Ovary (tissue), 3 donors: ENCODE measurements at regions not wholly inside any gene's neighbourhood (a gene's known extent, or its start where the extent isn't known, plus 50 kb on each side); places are given as distances from the start of the nearest gene placed in this dataset.

Experiments
- EP300 ChIP-seq: sonication (generic); formaldehyde crosslinking; IDR thresholded peaks from one replicate; pipeline ENCODE4 v1.6.1; 2017; ENCODE audit warnings: antibody characterized with exemption
- POLR2A ChIP-seq: fragments of 450-650 bp; IDR thresholded peaks from one replicate; pipeline ENCODE4 v1.6.1; 2017; ENCODE audit warnings: antibody characterized with exemption, mild to moderate bottlenecking, moderate library complexity
- TF ChIP-seq, protein P1 (sequence below), 3 donors: fragments of 450-650 bp in 2 of 3; fragments of 200-600 bp in 1 of 3; IDR thresholded peaks; one replicate each; pipeline versions ENCODE4 v1.5.1 to v1.8.0; 2016 to 2022; ENCODE audit warnings: antibody characterized with exemption in 3 of 3, mild to moderate bottlenecking in 1 of 3
- donor health status: DM: no; HTN: no; CAD: no.

DNA sequence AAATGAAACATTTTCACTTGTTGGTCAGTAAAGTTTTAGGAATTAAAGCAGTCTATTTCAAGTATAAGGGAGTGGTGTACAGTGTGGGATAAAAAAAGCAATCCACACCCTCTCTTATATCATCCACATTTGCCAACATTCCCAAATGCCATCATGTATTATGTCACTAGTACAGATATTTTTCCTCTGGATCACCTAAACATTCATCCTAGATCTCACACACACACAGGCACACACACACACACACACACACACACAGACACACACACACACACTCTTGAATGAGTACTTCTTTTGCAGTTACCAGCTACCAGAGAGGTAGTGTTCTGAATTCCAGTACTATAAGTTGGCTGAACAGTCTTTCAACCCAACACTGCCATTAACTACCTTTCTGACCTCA lies 1369.1 kb upstream of the ADGRL4 start:
- TF ChIP-seq, protein P1, sequence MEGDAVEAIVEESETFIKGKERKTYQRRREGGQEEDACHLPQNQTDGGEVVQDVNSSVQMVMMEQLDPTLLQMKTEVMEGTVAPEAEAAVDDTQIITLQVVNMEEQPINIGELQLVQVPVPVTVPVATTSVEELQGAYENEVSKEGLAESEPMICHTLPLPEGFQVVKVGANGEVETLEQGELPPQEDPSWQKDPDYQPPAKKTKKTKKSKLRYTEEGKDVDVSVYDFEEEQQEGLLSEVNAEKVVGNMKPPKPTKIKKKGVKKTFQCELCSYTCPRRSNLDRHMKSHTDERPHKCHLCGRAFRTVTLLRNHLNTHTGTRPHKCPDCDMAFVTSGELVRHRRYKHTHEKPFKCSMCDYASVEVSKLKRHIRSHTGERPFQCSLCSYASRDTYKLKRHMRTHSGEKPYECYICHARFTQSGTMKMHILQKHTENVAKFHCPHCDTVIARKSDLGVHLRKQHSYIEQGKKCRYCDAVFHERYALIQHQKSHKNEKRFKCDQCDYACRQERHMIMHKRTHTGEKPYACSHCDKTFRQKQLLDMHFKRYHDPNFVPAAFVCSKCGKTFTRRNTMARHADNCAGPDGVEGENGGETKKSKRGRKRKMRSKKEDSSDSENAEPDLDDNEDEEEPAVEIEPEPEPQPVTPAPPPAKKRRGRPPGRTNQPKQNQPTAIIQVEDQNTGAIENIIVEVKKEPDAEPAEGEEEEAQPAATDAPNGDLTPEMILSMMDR (IDR thresholded peaks at IDR 0.05) = no peak
- TF ChIP-seq POLR2A (no peak), EP300 (no peak)
